Chondrocyte (in vitro differentiated cells): ENCODE measurements at regions not wholly inside any gene's neighbourhood (a gene's known extent, or its start where the extent isn't known, plus 50 kb on each side); places are given as distances from the start of the nearest gene placed in this dataset.
A peak's percentile ranks its signal among the peaks of the same experiment; 100 is the strongest.

Source experiments
- DNase-seq: peaks from one replicate; pipeline ENCODE4 v3.0.0; 2021; ENCODE audit warnings: mixed read lengths, low spot score
- H3K27ac Mint-ChIP-seq: one replicate; pipeline ENCODE4 v1.8.0; 2021; ENCODE audit warnings: mild to moderate bottlenecking, moderate library complexity, mixed read lengths; ENCODE audit not compliant: unreplicated experiment
- H3K27me3 Mint-ChIP-seq: 2 replicates; pipeline ENCODE4 v1.8.0; 2021; ENCODE audit warnings: low read depth, mixed read lengths
- H3K36me3 Mint-ChIP-seq: 2 replicates; pipeline ENCODE4 v1.8.0; 2021; ENCODE audit warnings: low read depth, mixed read lengths
- H3K4me1 Mint-ChIP-seq: 2 replicates; pipeline ENCODE4 v1.8.0; 2021; ENCODE audit warnings: low read depth, mild to moderate bottlenecking, mixed read lengths
- H3K4me3 Mint-ChIP-seq: one replicate; pipeline ENCODE4 v1.8.0; 2021; ENCODE audit warnings: mild to moderate bottlenecking, moderate library complexity, mixed read lengths; ENCODE audit not compliant: unreplicated experiment
- H3K9me3 Mint-ChIP-seq: 2 replicates; pipeline ENCODE4 v1.8.0; 2021; ENCODE audit warnings: low read depth, mixed read lengths
- TF ChIP-seq, protein P1 (sequence below): fragments of 200-600 bp; sonication (generic); IDR thresholded peaks from 2 replicates; pipeline ENCODE4 v1.5.0; 2021; ENCODE audit warnings: antibody characterized with exemption, mild to moderate bottlenecking, moderate library complexity

DNA sequence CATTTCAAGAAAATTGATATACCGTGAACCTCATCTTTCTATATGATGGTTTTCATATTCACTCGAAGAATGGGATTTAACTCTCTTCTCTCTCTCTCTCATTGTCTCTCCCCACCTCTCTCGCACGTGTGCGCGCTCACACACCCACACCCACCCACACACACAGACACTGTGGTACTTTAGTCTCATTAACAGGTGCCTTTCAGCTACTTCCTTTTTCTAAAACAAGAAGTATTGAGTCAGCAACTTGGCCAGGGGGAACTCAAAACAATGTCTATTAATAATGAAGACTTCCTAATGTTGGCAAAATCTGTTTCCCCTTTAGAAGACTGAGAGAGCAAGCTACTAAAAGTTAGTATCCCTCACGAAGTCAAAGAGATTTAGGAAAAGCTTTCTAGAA is 150.7 kb downstream of the TMCO5A start:
- Mint-ChIP-seq H3K4me1 (peaks cover 53% of the 10 kb centered on the region), H3K27ac (no peak overlapping the region), H3K4me3 (no peak overlapping the region), H3K27me3 (no peaks in the 10 kb centered on the region), H3K9me3 (no peaks in the 10 kb centered on the region), H3K36me3 (no peaks in the 10 kb centered on the region)
- DNase-seq = no peak
- TF ChIP-seq, protein P1, sequence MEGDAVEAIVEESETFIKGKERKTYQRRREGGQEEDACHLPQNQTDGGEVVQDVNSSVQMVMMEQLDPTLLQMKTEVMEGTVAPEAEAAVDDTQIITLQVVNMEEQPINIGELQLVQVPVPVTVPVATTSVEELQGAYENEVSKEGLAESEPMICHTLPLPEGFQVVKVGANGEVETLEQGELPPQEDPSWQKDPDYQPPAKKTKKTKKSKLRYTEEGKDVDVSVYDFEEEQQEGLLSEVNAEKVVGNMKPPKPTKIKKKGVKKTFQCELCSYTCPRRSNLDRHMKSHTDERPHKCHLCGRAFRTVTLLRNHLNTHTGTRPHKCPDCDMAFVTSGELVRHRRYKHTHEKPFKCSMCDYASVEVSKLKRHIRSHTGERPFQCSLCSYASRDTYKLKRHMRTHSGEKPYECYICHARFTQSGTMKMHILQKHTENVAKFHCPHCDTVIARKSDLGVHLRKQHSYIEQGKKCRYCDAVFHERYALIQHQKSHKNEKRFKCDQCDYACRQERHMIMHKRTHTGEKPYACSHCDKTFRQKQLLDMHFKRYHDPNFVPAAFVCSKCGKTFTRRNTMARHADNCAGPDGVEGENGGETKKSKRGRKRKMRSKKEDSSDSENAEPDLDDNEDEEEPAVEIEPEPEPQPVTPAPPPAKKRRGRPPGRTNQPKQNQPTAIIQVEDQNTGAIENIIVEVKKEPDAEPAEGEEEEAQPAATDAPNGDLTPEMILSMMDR = no peak

DNA sequence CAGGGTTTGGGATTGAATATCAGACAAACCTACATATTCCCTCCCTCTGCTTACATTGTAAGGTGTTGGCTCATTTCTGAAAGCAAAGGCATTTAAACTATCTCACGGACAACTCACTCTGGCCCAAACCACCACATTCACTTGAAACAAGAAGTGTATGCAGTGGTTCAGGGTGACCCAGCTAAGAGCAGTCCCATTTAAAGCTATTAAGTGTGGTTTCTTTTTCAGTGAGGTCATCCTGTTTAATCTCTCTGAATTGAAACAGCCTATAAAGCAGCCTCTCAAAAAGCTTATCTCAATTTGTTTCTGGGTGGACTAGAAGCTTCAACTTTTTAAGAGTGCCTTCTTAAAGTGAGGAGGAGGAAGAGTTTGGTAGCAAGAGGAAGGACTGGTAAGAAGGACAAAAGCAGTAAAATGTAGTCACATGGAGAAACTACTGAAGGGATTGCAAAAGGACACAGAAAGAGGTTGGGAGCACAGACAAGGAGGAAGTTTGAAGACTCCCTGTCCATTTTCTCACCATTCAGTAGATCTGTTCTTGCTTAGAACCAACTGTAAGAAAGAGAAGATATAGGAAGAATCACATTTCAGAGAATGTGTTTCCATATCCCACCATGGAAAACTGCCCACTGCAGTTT is 151.6 kb downstream of the TMCO5A start:
- Mint-ChIP-seq H3K4me1 (peaks cover 62% of the 10 kb centered on the region), H3K36me3 (no peaks in the 10 kb centered on the region), H3K27ac (peak overlapping the region; percentile 73), H3K9me3 (no peaks in the 10 kb centered on the region), H3K4me3 (no peak overlapping the region), H3K27me3 (no peaks in the 10 kb centered on the region)
- TF ChIP-seq, protein P1 = no peak
- DNase-seq = no peak

DNA sequence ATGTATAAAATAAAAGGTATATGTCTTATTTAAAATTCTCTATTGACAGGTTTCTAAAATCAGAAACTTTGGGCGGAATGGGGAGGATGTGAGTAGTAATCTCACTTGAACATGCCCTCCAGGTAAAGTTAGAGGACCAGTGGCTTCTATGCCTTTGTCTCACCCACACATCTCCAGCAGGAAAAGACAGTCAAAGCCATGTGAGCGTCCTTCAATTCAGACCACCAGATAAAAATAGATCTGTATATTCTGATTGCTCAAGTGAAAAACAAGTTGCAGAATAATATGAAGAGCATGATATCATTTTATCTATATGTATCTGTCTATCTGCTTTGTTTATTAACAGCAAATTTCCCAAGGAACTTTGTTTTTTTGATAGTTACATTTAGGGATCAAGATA is 152.2 kb downstream of the TMCO5A start:
- no peaks in the 10 kb centered on the region for H3K9me3 Mint-ChIP-seq
- no peak for DNase-seq
- no peak overlapping the region for H3K27ac Mint-ChIP-seq
- peaks cover 62% of the 10 kb centered on the region for H3K4me1 Mint-ChIP-seq
- H3K36me3 Mint-ChIP-seq = no peaks in the 10 kb centered on the region
- TF ChIP-seq, protein P1 = no peak
- H3K4me3 Mint-ChIP-seq = no peak overlapping the region
- H3K27me3 Mint-ChIP-seq = no peaks in the 10 kb centered on the region

DNA sequence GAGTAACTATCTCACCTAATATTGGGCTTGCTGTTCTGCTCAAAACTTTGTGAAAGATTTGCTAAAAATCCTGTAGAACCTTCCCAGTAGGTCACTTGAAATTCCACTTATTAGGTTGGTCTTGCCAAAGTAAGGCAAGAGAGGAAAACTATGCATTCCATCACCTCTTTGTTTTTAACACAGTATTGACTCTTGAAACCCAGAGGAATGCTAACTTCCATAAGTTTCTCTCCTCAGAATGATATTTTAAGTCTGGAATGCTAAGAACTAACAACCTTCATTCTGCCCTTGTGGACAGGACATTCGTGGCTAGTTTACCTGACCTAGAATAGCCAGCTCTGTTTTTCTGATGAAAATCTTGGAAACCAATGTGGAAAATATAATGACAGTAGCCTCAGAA is 154.5 kb downstream of the TMCO5A start:
- Mint-ChIP-seq H3K36me3 (no peaks in the 10 kb centered on the region), H3K27ac (peak overlapping the region; percentile 78), H3K27me3 (no peaks in the 10 kb centered on the region), H3K4me1 (peaks cover 59% of the 10 kb centered on the region), H3K9me3 (no peaks in the 10 kb centered on the region), H3K4me3 (no peak overlapping the region)
- TF ChIP-seq, protein P1 = no peak
- DNase-seq = no peak

DNA sequence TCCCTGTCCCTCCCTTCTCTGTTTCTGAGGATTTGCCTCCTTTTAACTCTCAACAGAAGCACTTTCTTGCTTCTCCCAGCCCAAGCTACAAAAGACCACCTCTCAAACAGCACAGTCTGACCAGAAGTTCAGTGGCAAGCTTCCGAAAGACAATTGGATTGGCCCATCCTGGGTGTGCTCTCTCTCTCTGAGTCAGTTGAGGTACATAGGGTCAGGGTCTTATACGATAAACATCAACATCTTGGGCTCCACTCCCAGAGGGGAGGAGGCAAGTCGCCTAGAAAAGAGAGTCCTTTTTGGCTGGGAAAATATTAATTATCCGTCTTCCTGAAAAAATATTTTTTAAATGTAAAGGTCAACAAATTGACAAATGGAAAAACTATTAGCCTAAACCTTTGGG is 155.8 kb downstream of the TMCO5A start:
- H3K9me3 Mint-ChIP-seq = no peaks in the 10 kb centered on the region
- H3K4me3 Mint-ChIP-seq = no peak overlapping the region
- no peak overlapping the region for H3K27ac Mint-ChIP-seq
- no peak for DNase-seq
- no peaks in the 10 kb centered on the region for H3K36me3 Mint-ChIP-seq
- no peaks in the 10 kb centered on the region for H3K27me3 Mint-ChIP-seq
- H3K4me1 Mint-ChIP-seq = peaks cover 50% of the 10 kb centered on the region
- TF ChIP-seq, protein P1 = no peak
